PC-3 (cell line): ENCODE measurements at regions not wholly inside any gene's neighbourhood (a gene's known extent, or its start where the extent isn't known, plus 50 kb on each side); places are given as distances from the start of the nearest gene placed in this dataset.

Experiments
- EZH2 ChIP-seq: fragments of 300-600 bp; sonication (generic); IDR thresholded peaks from one replicate; pipeline ENCODE4 v1.6.1; 2017; ENCODE audit warnings: antibody characterized with exemption, mild to moderate bottlenecking, low read length; ENCODE audit not compliant: unreplicated experiment
- TF ChIP-seq, protein P1 (sequence below): fragments of 300-600 bp; sonication (generic); conservative IDR thresholded peaks from 2 replicates; pipeline ENCODE4 v1.5.1; 2017; ENCODE audit warnings: antibody characterized with exemption, low read depth, mild to moderate bottlenecking, low read length

DNA sequence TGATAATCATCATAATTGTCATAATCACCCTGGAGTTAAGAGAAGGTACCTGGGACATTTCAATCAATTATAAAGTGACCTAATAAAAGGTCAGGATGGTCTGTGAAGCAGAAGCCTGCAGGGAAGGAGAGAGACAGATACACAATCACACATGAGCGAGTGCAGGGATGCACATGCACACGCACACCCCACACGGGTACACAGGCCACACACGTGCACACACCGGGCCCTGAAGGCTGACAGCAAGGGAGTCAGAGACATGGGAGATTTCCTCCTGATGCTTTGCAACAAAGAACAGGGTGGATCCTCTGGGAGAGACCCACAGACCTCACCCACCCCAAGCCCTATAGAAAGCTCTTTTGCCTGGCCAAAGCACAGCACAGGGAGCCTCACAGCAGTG is 82.3 kb upstream of the ZC3H12A start:
- no peak for TF ChIP-seq EZH2
- TF ChIP-seq, protein P1, sequence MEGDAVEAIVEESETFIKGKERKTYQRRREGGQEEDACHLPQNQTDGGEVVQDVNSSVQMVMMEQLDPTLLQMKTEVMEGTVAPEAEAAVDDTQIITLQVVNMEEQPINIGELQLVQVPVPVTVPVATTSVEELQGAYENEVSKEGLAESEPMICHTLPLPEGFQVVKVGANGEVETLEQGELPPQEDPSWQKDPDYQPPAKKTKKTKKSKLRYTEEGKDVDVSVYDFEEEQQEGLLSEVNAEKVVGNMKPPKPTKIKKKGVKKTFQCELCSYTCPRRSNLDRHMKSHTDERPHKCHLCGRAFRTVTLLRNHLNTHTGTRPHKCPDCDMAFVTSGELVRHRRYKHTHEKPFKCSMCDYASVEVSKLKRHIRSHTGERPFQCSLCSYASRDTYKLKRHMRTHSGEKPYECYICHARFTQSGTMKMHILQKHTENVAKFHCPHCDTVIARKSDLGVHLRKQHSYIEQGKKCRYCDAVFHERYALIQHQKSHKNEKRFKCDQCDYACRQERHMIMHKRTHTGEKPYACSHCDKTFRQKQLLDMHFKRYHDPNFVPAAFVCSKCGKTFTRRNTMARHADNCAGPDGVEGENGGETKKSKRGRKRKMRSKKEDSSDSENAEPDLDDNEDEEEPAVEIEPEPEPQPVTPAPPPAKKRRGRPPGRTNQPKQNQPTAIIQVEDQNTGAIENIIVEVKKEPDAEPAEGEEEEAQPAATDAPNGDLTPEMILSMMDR, result no peak
